ENCODE measurements at regions not wholly inside any gene's neighbourhood (a gene's known extent, or its start where the extent isn't known, plus 50 kb on each side); places are given as distances from the start of the nearest gene placed in this dataset.

DNA sequence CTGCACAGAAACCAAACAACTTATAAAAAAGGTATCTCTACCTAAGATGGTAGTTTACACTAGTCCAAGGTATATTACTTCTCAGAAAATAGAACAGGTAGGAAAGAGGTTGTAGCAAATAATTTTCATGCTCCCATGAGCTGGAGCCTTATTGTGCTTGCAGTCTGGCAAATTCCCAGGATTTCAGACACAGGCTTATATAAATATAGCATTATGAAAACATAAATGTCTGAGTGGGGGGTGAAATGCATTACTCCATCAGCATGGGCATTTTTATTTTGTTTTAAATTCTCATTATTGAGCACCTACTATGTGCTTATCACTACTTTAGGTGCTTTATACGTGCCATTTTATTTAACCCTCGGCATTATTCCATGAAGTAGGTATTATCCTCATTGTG lies 83.0 kb upstream of the PHYHIPL start:
- TF ChIP-seq, protein P1, sequence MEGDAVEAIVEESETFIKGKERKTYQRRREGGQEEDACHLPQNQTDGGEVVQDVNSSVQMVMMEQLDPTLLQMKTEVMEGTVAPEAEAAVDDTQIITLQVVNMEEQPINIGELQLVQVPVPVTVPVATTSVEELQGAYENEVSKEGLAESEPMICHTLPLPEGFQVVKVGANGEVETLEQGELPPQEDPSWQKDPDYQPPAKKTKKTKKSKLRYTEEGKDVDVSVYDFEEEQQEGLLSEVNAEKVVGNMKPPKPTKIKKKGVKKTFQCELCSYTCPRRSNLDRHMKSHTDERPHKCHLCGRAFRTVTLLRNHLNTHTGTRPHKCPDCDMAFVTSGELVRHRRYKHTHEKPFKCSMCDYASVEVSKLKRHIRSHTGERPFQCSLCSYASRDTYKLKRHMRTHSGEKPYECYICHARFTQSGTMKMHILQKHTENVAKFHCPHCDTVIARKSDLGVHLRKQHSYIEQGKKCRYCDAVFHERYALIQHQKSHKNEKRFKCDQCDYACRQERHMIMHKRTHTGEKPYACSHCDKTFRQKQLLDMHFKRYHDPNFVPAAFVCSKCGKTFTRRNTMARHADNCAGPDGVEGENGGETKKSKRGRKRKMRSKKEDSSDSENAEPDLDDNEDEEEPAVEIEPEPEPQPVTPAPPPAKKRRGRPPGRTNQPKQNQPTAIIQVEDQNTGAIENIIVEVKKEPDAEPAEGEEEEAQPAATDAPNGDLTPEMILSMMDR (conservative IDR thresholded peaks at IDR 0.05; ENCODE audit: low read depth, low read length) = no peak
- TF ChIP-seq EZH2 (IDR thresholded peaks at IDR 0.05; ENCODE audit: low read length, unreplicated experiment) (no peak), EZH2phosphoT487 (IDR thresholded peaks at IDR 0.05; ENCODE audit: borderline replicate concordance, low read length) (no peak)

Measured in PC-3 (cell line).